ENCODE measurements at regions not wholly inside any gene's neighbourhood (a gene's known extent, or its start where the extent isn't known, plus 50 kb on each side); places are given as distances from the start of the nearest gene placed in this dataset.

DNA sequence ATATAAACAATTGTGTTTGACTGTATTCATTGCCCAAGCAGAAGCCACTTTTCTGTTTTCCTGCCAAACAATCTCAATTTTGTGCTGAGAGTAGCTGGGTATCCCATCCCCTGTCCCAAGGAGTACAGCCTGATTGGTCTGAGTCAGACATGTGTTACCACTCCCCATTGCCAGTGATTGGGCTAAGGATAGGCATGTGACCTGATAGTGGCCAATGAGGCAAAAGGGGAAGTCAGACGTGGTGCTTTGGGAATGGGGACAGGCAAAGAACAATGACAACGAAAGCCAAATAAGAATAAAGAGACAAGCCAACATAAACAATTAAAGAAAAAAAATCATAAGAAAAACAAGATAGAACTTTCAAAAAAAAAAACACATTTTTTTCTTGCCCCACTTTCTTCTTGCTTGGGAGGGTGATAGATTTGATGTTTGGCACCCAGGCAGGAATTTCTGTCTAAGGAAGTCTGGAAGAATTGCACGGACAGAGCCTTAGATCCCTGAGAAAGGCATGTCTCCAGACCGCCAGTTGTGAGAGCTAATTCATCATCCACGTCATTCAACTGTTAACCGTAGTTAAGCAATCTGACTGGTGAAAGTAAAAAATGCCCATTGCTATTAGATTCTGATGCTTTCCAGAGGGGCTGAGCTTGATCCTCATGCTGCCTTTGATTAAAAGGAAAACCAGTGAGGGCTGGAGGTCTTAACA lies 626.6 kb upstream of the TMEM132C start:
- TF ChIP-seq CTCF (IDR thresholded peaks at IDR 0.05; ENCODE audit: low read length) (no peak), EZH2 (IDR thresholded peaks at IDR 0.05; ENCODE audit: borderline replicate concordance, low read length) (no peak)
